ENCODE measurements at regions not wholly inside any gene's neighbourhood (a gene's known extent, or its start where the extent isn't known, plus 50 kb on each side); places are given as distances from the start of the nearest gene placed in this dataset.
A peak's percentile ranks its signal among the peaks of the same experiment; 100 is the strongest.

DNA sequence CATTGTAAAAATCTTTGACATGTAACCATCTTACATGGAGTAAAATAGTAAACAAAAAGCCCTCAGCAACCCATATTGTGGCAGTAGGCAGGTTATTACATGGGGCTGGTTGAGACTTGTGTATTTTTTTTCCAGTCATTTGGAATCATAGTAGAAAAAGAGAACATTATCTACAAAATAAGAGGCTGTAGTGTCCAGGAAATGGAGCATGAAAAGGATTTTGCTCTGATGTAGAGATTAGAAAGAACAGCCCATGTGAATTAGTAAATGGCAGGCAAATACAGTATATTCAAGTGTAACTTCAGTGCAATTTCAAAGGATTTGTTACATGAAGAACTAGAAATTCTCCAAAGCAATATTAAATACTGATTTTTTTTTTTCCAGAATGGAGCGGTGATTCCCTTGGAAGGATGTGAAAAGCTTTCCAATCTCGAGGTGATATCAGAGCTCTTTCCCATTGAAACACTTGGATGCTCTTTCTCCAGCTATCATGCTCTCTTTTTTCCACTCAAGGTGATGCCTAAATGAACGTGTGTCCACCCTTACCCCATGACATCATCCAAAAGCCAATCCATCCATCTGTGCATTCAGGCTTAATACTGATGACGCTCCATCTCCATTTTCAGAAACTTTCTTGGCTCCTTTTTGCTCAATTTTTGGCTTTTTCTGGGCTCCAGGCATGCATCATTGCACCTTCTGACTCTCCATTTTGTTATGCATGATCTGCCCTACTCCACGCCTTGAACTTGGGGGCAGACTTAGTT, 1034.7 kb downstream of the TYW1 start:
- ChIA-PET CTCF (ENCODE audit: partially characterized antibody) (no interaction called here), POLR2A (ENCODE audit: partially characterized antibody) (no interaction called here)
- H3K4me1 ChIP-seq (ENCODE audit: insufficient read depth, low read length): no peaks in the 10 kb centered on the region
- intact Hi-C loops (cut with micrococcal nuclease): no loop called here
- no peak overlapping the region for H3K4me3 ChIP-seq (ENCODE audit: low read length in 2 of 2)
- Mint-ChIP-seq H3K27ac (peak overlapping the region in 1 of 7 donors; percentile 47), H3K27me3 (no peaks in the 10 kb centered on the region), H3K36me3 (no peaks in the 10 kb centered on the region), H3K4me1 (no peaks in the 10 kb centered on the region), H3K9me3 (peaks cover 0 to 43% (median 18%) of the 10 kb centered on the region in 8 donors), H3K4me3 (no peak overlapping the region)
- no peak for DNase-seq
- no peaks in the 10 kb centered on the region for H3K27me3 ChIP-seq (ENCODE audit: insufficient read depth, low read length)
- H3K36me3 ChIP-seq (ENCODE audit: insufficient read depth, low read length): no peaks in the 10 kb centered on the region
- no peak overlapping the region for H3K27ac ChIP-seq (ENCODE audit: low read depth, low read length)
- no peaks in the 10 kb centered on the region for H3K9me3 ChIP-seq (ENCODE audit: control insufficient read depth in 1 of 2, low read length in 2 of 2)

DNA sequence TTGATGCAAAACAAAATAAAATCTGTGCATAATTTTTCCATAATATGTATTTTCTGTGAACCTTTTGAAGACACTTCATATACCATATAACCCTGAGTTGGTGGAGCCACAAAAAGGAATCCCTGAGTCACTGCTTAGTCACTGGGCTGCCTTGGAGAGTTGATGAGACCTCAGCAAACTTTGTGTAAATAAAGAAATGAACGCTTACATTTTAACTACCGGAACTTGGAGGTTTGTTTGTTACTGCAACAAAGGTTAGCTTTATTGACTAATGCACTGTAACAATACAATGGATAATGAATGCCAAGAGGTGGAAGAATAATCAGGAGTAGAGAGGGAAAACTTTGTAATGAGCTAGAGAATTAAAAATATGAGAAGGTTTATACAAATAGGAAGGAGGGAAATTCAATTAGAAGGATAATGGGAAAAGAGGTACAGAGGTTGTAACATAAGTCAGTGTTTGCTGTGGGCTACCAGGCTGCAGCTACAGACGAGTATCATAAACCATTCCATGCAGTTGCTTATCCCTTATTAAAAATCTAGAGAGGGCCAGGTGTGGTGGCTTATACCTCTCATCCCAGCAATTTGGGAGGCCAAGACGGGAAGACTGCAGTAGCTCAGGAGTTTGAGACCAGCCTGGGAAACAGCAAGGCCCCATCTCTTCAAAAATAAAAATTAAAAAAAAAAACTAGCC, 1042.1 kb downstream of the TYW1 start:
- H3K27me3 Mint-ChIP-seq: no peaks in the 10 kb centered on the region
- H3K36me3 Mint-ChIP-seq: no peaks in the 10 kb centered on the region
- Histone ChIP-seq H3K27me3 (ENCODE audit: insufficient read depth, low read length) (no peaks in the 10 kb centered on the region), H3K4me3 (ENCODE audit: low read length in 2 of 2) (no peak overlapping the region), H3K9me3 (ENCODE audit: control insufficient read depth in 1 of 2, low read length in 2 of 2) (peaks cover 0 to 2% of the 10 kb centered on the region in 2 donors), H3K36me3 (ENCODE audit: insufficient read depth, low read length) (no peaks in the 10 kb centered on the region), H3K27ac (ENCODE audit: low read depth, low read length) (no peak overlapping the region), H3K4me1 (ENCODE audit: insufficient read depth, low read length) (no peaks in the 10 kb centered on the region)
- H3K9me3 Mint-ChIP-seq: peaks cover 0 to 20% (median 8%) of the 10 kb centered on the region in 8 donors
- H3K4me1 Mint-ChIP-seq: no peaks in the 10 kb centered on the region
- ChIA-PET CTCF (ENCODE audit: partially characterized antibody) (no interaction called here), POLR2A (ENCODE audit: partially characterized antibody) (no interaction called here)
- H3K27ac Mint-ChIP-seq: no peak overlapping the region
- H3K4me3 Mint-ChIP-seq: no peak overlapping the region
- intact Hi-C loops (cut with micrococcal nuclease): no loop called here
- DNase-seq: no peak

DNA sequence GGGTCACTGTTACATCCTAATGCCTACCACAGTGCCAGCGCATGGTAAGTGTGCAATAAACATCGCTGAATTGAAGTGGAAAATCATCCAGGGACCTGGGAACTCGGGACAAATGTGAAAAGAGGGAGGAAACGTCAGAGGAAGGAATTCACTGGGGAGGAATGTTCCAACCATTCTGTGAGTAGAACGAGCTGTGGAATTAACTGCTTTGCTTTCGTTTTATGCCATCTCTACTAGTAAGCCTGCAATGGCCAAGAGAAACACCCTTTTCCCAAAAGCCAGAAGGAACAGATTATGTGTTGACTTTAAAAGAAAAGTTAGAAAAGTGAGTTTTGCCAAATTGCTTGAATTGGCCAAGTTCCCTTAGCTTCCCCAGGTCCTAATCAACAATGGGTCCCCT, 1044.9 kb downstream of the TYW1 start:
- Histone ChIP-seq H3K36me3 (ENCODE audit: insufficient read depth, low read length) (no peaks in the 10 kb centered on the region), H3K4me1 (ENCODE audit: insufficient read depth, low read length) (no peaks in the 10 kb centered on the region), H3K27ac (ENCODE audit: low read depth, low read length) (no peak overlapping the region), H3K27me3 (ENCODE audit: insufficient read depth, low read length) (no peaks in the 10 kb centered on the region), H3K9me3 (ENCODE audit: control insufficient read depth in 1 of 2, low read length in 2 of 2) (peaks cover 0 to 4% of the 10 kb centered on the region in 2 donors), H3K4me3 (ENCODE audit: low read length in 2 of 2) (no peak overlapping the region)
- no peak for DNase-seq
- H3K27me3 Mint-ChIP-seq: no peaks in the 10 kb centered on the region
- no peak overlapping the region for H3K4me3 Mint-ChIP-seq
- no peaks in the 10 kb centered on the region for H3K4me1 Mint-ChIP-seq
- intact Hi-C loops (cut with micrococcal nuclease): no loop called here
- ChIA-PET POLR2A (ENCODE audit: partially characterized antibody) (no interaction called here), CTCF (ENCODE audit: partially characterized antibody) (no interaction called here)
- H3K27ac Mint-ChIP-seq: no peak overlapping the region
- H3K36me3 Mint-ChIP-seq: no peaks in the 10 kb centered on the region
- H3K9me3 Mint-ChIP-seq: peaks cover 0 to 14% (median 7%) of the 10 kb centered on the region in 8 donors

DNA sequence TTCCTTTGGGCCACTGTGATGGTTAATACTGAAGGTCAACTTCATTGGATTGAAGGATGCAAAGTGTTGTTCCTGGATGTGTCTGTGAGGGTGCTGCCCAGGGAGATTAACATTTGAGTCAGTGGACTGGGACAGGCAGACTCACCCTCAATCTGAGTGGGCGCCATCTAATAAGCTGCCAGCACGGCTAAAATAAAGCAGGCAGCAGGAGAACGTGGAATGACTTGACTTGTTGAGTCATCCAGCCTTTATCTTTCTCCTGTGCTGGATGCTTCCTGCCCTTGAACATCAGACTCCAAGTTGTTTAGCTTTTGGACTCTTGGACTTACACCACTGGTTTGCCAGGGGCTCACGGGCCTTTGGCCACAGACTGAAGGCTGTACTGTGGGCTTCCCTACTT, 1046.9 kb downstream of the TYW1 start:
- H3K4me3 Mint-ChIP-seq: no peak overlapping the region
- Histone ChIP-seq H3K4me3 (ENCODE audit: low read length in 2 of 2) (no peak overlapping the region), H3K36me3 (ENCODE audit: insufficient read depth, low read length) (no peaks in the 10 kb centered on the region), H3K27ac (ENCODE audit: low read depth, low read length) (no peak overlapping the region), H3K27me3 (ENCODE audit: insufficient read depth, low read length) (no peaks in the 10 kb centered on the region), H3K9me3 (ENCODE audit: control insufficient read depth in 1 of 2, low read length in 2 of 2) (peaks cover 0 to 4% of the 10 kb centered on the region in 2 donors), H3K4me1 (ENCODE audit: insufficient read depth, low read length) (no peaks in the 10 kb centered on the region)
- ChIA-PET CTCF (ENCODE audit: partially characterized antibody) (no interaction called here), POLR2A (ENCODE audit: partially characterized antibody) (no interaction called here)
- H3K9me3 Mint-ChIP-seq: peaks cover 0 to 16% (median 6%) of the 10 kb centered on the region in 8 donors
- H3K27me3 Mint-ChIP-seq: no peaks in the 10 kb centered on the region
- DNase-seq: no peak
- H3K27ac Mint-ChIP-seq: no peak overlapping the region
- H3K36me3 Mint-ChIP-seq: no peaks in the 10 kb centered on the region
- intact Hi-C loops (cut with micrococcal nuclease): no loop called here
- no peaks in the 10 kb centered on the region for H3K4me1 Mint-ChIP-seq

DNA sequence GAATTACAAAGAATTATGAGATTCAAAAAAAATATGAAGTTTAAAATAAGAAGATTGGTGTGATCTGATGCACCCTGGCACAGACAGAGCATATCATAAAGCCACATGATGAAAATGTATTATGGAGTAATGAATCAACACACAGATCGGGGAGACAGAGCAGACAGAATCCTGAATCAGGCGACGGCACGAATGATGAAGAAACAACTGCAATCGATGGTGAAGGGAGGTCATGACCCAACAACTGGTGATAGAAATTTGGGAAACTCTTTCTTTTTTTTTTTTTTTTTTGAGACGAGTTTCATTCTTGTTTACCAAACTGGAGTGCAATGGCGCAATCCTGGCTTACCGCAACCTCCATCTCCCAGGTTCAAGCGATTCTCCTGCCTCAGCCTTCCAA, 1054.0 kb downstream of the TYW1 start:
- H3K27me3 Mint-ChIP-seq: no peaks in the 10 kb centered on the region

GRCh38 chr7:68058014-68058413, 1061.4 kb downstream of the TYW1 start:
- H3K9me3 Mint-ChIP-seq: peaks cover 0 to 16% (median 4%) of the 10 kb centered on the region in 8 donors
- no peaks in the 10 kb centered on the region for H3K36me3 ChIP-seq (ENCODE audit: insufficient read depth, low read length)
- no peaks in the 10 kb centered on the region for H3K36me3 Mint-ChIP-seq
- ChIA-PET CTCF (ENCODE audit: partially characterized antibody) (no interaction called here), POLR2A (ENCODE audit: partially characterized antibody) (no interaction called here)
- no peaks in the 10 kb centered on the region for H3K27me3 Mint-ChIP-seq
- peaks cover 0 to 2% (median 0%) of the 10 kb centered on the region in 4 donors for H3K4me1 Mint-ChIP-seq
- no peak overlapping the region for H3K27ac ChIP-seq (ENCODE audit: low read depth, low read length)
- H3K4me3 Mint-ChIP-seq: no peak overlapping the region
- H3K27me3 ChIP-seq (ENCODE audit: insufficient read depth, low read length): no peaks in the 10 kb centered on the region
- intact Hi-C loops (cut with micrococcal nuclease): no loop called here
- no peak overlapping the region for H3K27ac Mint-ChIP-seq
- H3K4me3 ChIP-seq (ENCODE audit: low read length in 2 of 2): no peak overlapping the region
- H3K4me1 ChIP-seq (ENCODE audit: insufficient read depth, low read length): no peaks in the 10 kb centered on the region
- no peak for DNase-seq
- no peaks in the 10 kb centered on the region for H3K9me3 ChIP-seq (ENCODE audit: control insufficient read depth in 1 of 2, low read length in 2 of 2)

More for the DNA sequence above, 1054.0 kb downstream of the TYW1 start:
- CTCF ChIA-PET (ENCODE audit: partially characterized antibody): no interaction called here
- no peak overlapping the region for H3K27ac ChIP-seq (ENCODE audit: low read depth, low read length)
- Mint-ChIP-seq H3K27ac (no peak overlapping the region), H3K9me3 (peaks cover 0 to 12% (median 1%) of the 10 kb centered on the region in 8 donors), H3K4me3 (no peak overlapping the region), H3K4me1 (no peaks in the 10 kb centered on the region), H3K36me3 (no peaks in the 10 kb centered on the region)
- H3K9me3 ChIP-seq (ENCODE audit: control insufficient read depth in 1 of 2, low read length in 2 of 2): no peaks in the 10 kb centered on the region
- POLR2A ChIA-PET (ENCODE audit: partially characterized antibody): no interaction called here
- DNase-seq: no peak
- no peaks in the 10 kb centered on the region for H3K36me3 ChIP-seq (ENCODE audit: insufficient read depth, low read length)
- H3K4me3 ChIP-seq (ENCODE audit: low read length in 2 of 2): no peak overlapping the region
- intact Hi-C loops (cut with micrococcal nuclease): no loop called here
- H3K27me3 ChIP-seq (ENCODE audit: insufficient read depth, low read length): no peaks in the 10 kb centered on the region
- H3K4me1 ChIP-seq (ENCODE audit: insufficient read depth, low read length): no peaks in the 10 kb centered on the region

DNA sequence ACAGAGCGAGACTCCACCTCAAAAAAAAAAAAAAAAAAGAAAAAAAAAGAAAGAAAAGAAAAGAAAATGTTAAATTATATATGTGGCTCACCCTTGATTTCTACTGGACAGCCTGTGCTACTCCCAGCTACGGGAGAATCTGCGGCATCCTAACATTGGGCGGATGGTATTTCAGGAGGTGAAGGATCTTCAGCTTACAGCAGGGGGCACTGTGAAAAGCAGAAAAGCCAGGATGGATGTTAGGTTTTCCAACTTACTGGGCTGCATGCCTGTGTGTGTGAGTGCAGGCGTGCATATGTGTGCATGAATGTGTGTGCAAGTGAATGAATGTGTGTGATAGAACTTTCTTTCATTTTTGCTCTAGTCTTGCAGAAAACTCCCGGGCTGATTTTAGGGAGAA, 1066.5 kb downstream of the TYW1 start:
- Histone ChIP-seq H3K27ac (ENCODE audit: low read depth, low read length) (no peak overlapping the region), H3K36me3 (ENCODE audit: insufficient read depth, low read length) (no peaks in the 10 kb centered on the region), H3K9me3 (ENCODE audit: control insufficient read depth in 1 of 2, low read length in 2 of 2) (no peaks in the 10 kb centered on the region), H3K4me1 (ENCODE audit: insufficient read depth, low read length) (no peaks in the 10 kb centered on the region), H3K27me3 (ENCODE audit: insufficient read depth, low read length) (no peaks in the 10 kb centered on the region), H3K4me3 (ENCODE audit: low read length in 2 of 2) (no peak overlapping the region)
- ChIA-PET CTCF (ENCODE audit: partially characterized antibody) (no interaction called here), POLR2A (ENCODE audit: partially characterized antibody) (no interaction called here)
- Mint-ChIP-seq H3K27me3 (no peaks in the 10 kb centered on the region), H3K4me3 (no peak overlapping the region), H3K4me1 (peaks cover 0 to 2% (median 0%) of the 10 kb centered on the region in 4 donors), H3K27ac (no peak overlapping the region), H3K36me3 (no peaks in the 10 kb centered on the region), H3K9me3 (peaks cover 0 to 19% (median 5%) of the 10 kb centered on the region in 8 donors)
- intact Hi-C loops (cut with micrococcal nuclease): no loop called here
- no peak for DNase-seq
